Endothelial cell of umbilical vein (primary cell): ENCODE measurements at regions not wholly inside any gene's neighbourhood (a gene's known extent, or its start where the extent isn't known, plus 50 kb on each side); places are given as distances from the start of the nearest gene placed in this dataset.

Experiments
- BruUV-seq: library from RNA; stranded (reverse); fragments of 400-500 nt; replicated peaks from 2 replicates; lab custom pipeline; 2021; lab: Mats Ljungman, UMichigan
- CTCF ChIA-PET: fragments of 300-600, 350-600 bp; sonication (Branson Sonifier 250); formaldehyde crosslinking; loops from one replicate; lab custom pipeline; 2021; ENCODE audit warnings: antibody characterized with exemption, inconsistent platforms; lab: Charles Lee
- POLR2A ChIA-PET: fragments of 300-600, 350-600 bp; sonication (Branson Sonifier 250); formaldehyde crosslinking; loops from one replicate; lab custom pipeline; 2021; ENCODE audit warnings: antibody characterized with exemption, inconsistent platforms; lab: Charles Lee
- DNase-seq: peaks from one replicate; pipeline ENCODE4 v3.0.0-alpha.2; 2011; ENCODE audit warnings: low read depth, low spot score
- FAIRE-seq: peaks from 2 replicates; lab custom pipeline; 2011; peaks lifted over from hg19 to GRCh38; lab: Jason Lieb, UNC
- H2AFZ ChIP-seq: 2 replicates; pipeline ENCODE4 v1.6.0; 2012; ENCODE audit warnings: low read depth, low read length, control low read depth, inconsistent platforms
- H3K27ac ChIP-seq: 2 replicates; pipeline ENCODE4 v1.5.1; 2011; ENCODE audit warnings: low read depth, mild to moderate bottlenecking, control low read depth, low read length, moderate library complexity; ENCODE audit not compliant: insufficient read depth
- H3K27me3 ChIP-seq, 2 experiments: 2 replicates each; pipeline versions ENCODE4 v1.6.0 to v1.6.1; 2011; ENCODE audit warnings: low read length in 2 of 2, mixed read lengths in 1 of 2; ENCODE audit not compliant: control insufficient read depth in 2 of 2, insufficient read depth in 2 of 2
- H3K36me3 ChIP-seq, 2 experiments: 2 replicates in 1 of 2; 3 replicates in 1 of 2; pipeline ENCODE4 v1.5.1; 2011; ENCODE audit warnings: low read length in 2 of 2, mild to moderate bottlenecking in 1 of 2, moderate library complexity in 1 of 2; ENCODE audit not compliant: control insufficient read depth in 2 of 2, insufficient read depth in 2 of 2; ENCODE audit errors: extremely low read depth in 1 of 2
- H3K4me1 ChIP-seq: 3 replicates; pipeline ENCODE4 v1.5.1; 2011; ENCODE audit warnings: mild to moderate bottlenecking, low read length; ENCODE audit not compliant: control insufficient read depth, insufficient read depth; ENCODE audit errors: extremely low read depth
- H3K4me2 ChIP-seq: 2 replicates; pipeline ENCODE4 v1.6.1; 2011; ENCODE audit warnings: low read length, control low read depth, mixed read lengths; ENCODE audit not compliant: insufficient read depth
- H3K4me3 ChIP-seq, 3 experiments: fragments of 200-600 bp in 1 of 3; sonication (generic), shearing (Covaris generic) in 1 of 3; replicated peaks in 1 of 3; 2 replicates each; pipeline ENCODE4 v1.5.1; 2011 to 2016; ENCODE audit warnings: control low read depth in 3 of 3, low read length in 3 of 3, mild to moderate bottlenecking in 2 of 3, inconsistent platforms in 1 of 3, low read depth in 1 of 3, moderate library complexity in 1 of 3; ENCODE audit not compliant: insufficient read depth in 1 of 3
- H3K79me2 ChIP-seq: 2 replicates; pipeline ENCODE4 v1.6.0; 2012; ENCODE audit warnings: low read length, inconsistent platforms; ENCODE audit not compliant: control insufficient read depth, insufficient read depth
- H3K9ac ChIP-seq: replicated peaks from 2 replicates; pipeline ENCODE3; 2011; ENCODE audit warnings: low read length, control low read depth; ENCODE audit not compliant: insufficient read depth; ENCODE audit errors: extremely low read depth
- H3K9me1 ChIP-seq: replicated peaks from 3 replicates; pipeline ENCODE4 v1.6.0; 2011; ENCODE audit warnings: mild to moderate bottlenecking, low read length; ENCODE audit not compliant: control insufficient read depth, insufficient read depth; ENCODE audit errors: extremely low read depth
- H3K9me3 ChIP-seq: replicated peaks from 2 replicates; pipeline ENCODE4 v1.5.1; 2012; ENCODE audit warnings: low read length, inconsistent platforms; ENCODE audit not compliant: control insufficient read depth, insufficient read depth
- H4K20me1 ChIP-seq: replicated peaks from 2 replicates; pipeline ENCODE3; 2011; ENCODE audit warnings: mild to moderate bottlenecking, low read length; ENCODE audit not compliant: control insufficient read depth, insufficient read depth; ENCODE audit errors: extremely low read depth
- CTCF ChIP-seq, 2 donors: IDR thresholded peaks; 1 replicate in 1 of 2; 2 replicates in 1 of 2; pipeline ENCODE4 v1.5.1; 2011; ENCODE audit warnings: low read length in 2 of 2, mild to moderate bottlenecking in 2 of 2, moderate library complexity in 2 of 2, control low read depth in 1 of 2, inconsistent platforms in 1 of 2, low read depth in 1 of 2; ENCODE audit not compliant: insufficient read depth in 1 of 2; ENCODE audit errors: extremely low read depth in 1 of 2
- EZH2 ChIP-seq: IDR thresholded peaks from 2 replicates; pipeline ENCODE4 v1.6.1; 2012; ENCODE audit warnings: borderline replicate concordance, low read depth, mild to moderate bottlenecking, moderate library complexity, low read length, inconsistent platforms; ENCODE audit not compliant: severe bottlenecking
- FOS ChIP-seq: IDR thresholded peaks from 2 replicates; pipeline ENCODE4 v1.6.1; 2011; ENCODE audit warnings: mild to moderate bottlenecking, low read length, moderate library complexity, borderline replicate concordance; ENCODE audit not compliant: insufficient read depth
- GATA2 ChIP-seq: IDR thresholded peaks from 2 replicates; pipeline ENCODE4 v1.7.0; 2011; ENCODE audit warnings: low read depth, mild to moderate bottlenecking, moderate library complexity, mixed read lengths, low read length; ENCODE audit not compliant: insufficient read length, insufficient read depth
- JUN ChIP-seq: IDR thresholded peaks from 2 replicates; pipeline ENCODE4 v1.6.1; 2011; ENCODE audit warnings: borderline replicate concordance, low read depth; ENCODE audit not compliant: insufficient read length, insufficient read depth
- MAX ChIP-seq: IDR thresholded peaks from 2 replicates; pipeline ENCODE4 v1.6.1; 2011; ENCODE audit not compliant: insufficient read depth, insufficient read length
- MYC ChIP-seq: IDR thresholded peaks from one replicate; pipeline ENCODE4 v1.6.1; 2011; ENCODE audit warnings: mild to moderate bottlenecking, low read depth, low read length
- POLR2A ChIP-seq: IDR thresholded peaks from 2 replicates; pipeline ENCODE4 v1.6.1; 2012; ENCODE audit warnings: low read depth, mild to moderate bottlenecking, control low read depth, low read length
- POLR2AphosphoS5 ChIP-seq: IDR thresholded peaks from 2 replicates; pipeline ENCODE4 v1.6.1; 2012; ENCODE audit warnings: low read depth, mild to moderate bottlenecking, control low read depth, low read length, moderate library complexity; ENCODE audit not compliant: insufficient read depth
- dilution Hi-C: fragments of 300-500 bp; cut with MboI; formaldehyde crosslinking; loops from one replicate; pipeline ENCODE4 v1.15.0; 2019; ENCODE audit warnings: low sequenced_read_pairs; ENCODE audit not compliant: extremely low pct_ligation_motif_present
- intact Hi-C: fragments of 100-400 bp; cut with micrococcal nuclease; formaldehyde crosslinking; loops from one replicate; pipeline ENCODE4 v1.10.0; 2022

- Histone ChIP-seq H3K9ac (no peak overlapping the region), H3K4me1 (no peaks in the 10 kb centered on the region), H3K9me1 (no peaks in the 10 kb centered on the region), H4K20me1 (no peaks in the 10 kb centered on the region), H3K36me3 (no peaks in the 10 kb centered on the region), H3K27me3 (no peaks in the 10 kb centered on the region), H3K27ac (no peak overlapping the region), H3K79me2 (no peaks in the 10 kb centered on the region), H3K4me3 (no peak overlapping the region), H2AFZ (no peak overlapping the region), H3K4me2 (no peak overlapping the region), H3K9me3 (no peaks in the 10 kb centered on the region)
- FAIRE-seq (no peak), DNase-seq (no peak)
- BruUV-seq = no TSS peak
- intact Hi-C loops = no loop called here
- CTCF ChIA-PET = interaction anchor here (1.1 to 2.2 kb wide), 2 partner anchors 9 to 191 kb away, joined by 4 to 6 read pairs; no protein-coding TSS in a partner anchor
- dilution Hi-C loops = no loop called here
- no peak for TF ChIP-seq FOS
- TF ChIP-seq EZH2 = no peak
- TF ChIP-seq JUN = no peak
- no peak for TF ChIP-seq POLR2AphosphoS5
- no peak for TF ChIP-seq MAX
- TF ChIP-seq POLR2A = no peak
- TF ChIP-seq GATA2 = no peak
- TF ChIP-seq MYC = no peak
- TF ChIP-seq CTCF (IDR thresholded peaks at IDR 0.05; ENCODE audit: extremely low read depth in 1 of 2, insufficient read depth in 1 of 2, low read depth in 1 of 2, low read length in 2 of 2) = no peak
- POLR2A ChIA-PET = no interaction called here
Measured at GRCh38 chr16:85425074-85425662, 188.0 kb upstream of the GSE1 start.
